IMR-90 (cell line): ENCODE measurements at regions not wholly inside any gene's neighbourhood (a gene's known extent, or its start where the extent isn't known, plus 50 kb on each side); places are given as distances from the start of the nearest gene placed in this dataset.
A peak's percentile ranks its signal among the peaks of the same experiment; 100 is the strongest.

Experiments
- ATAC-seq: fragments of 200-7000 bp; cut with Tn5 transposase; 2 replicates; pipeline ENCODE4 v1.9.1; 2020; ENCODE audit warnings: low read depth, mild to moderate bottlenecking, moderate library complexity
- BruUV-seq: library from RNA; stranded (reverse); fragments of 400-500 nt; replicated peaks from 2 replicates; lab custom pipeline; 2021; lab: Mats Ljungman, UMichigan
- CTCF ChIA-PET: fragments of 300-600 bp; formaldehyde crosslinking; extraction: SDS; loops from one replicate; lab custom pipeline; 2021; ENCODE audit warnings: antibody characterized with exemption; lab: Yijun Ruan, JAX
- POLR2A ChIA-PET: fragments of 300-600 bp; sonication (Branson Sonifier 250); formaldehyde crosslinking; loops from one replicate; lab custom pipeline; 2022; ENCODE audit warnings: antibody characterized with exemption; ENCODE audit not compliant: unreplicated experiment; lab: Charles Lee
- DNase-seq: peaks from one replicate; pipeline ENCODE4 v3.0.0; 2013
- H2AFZ ChIP-seq: replicated peaks from 2 replicates; pipeline ENCODE3; 2013; ENCODE audit warnings: low read length, mild to moderate bottlenecking; ENCODE audit not compliant: poor library complexity
- H2AK5ac ChIP-seq: 2 replicates; pipeline ENCODE4 v1.6.1; 2013; ENCODE audit warnings: low read depth, low read length, inconsistent platforms
- H2AK9ac ChIP-seq: replicated peaks from 2 replicates; pipeline ENCODE3; 2013; ENCODE audit warnings: mild to moderate bottlenecking, low read depth, low read length, moderate library complexity; ENCODE audit not compliant: poor library complexity
- H2BK120ac ChIP-seq: 2 replicates; pipeline ENCODE4 v1.6.1; 2013; ENCODE audit warnings: low read depth, low read length, inconsistent platforms
- H2BK15ac ChIP-seq: 3 replicates; pipeline ENCODE4 v1.6.1; 2013; ENCODE audit warnings: low read depth, low read length, inconsistent platforms
- H2BK20ac ChIP-seq: 2 replicates; pipeline ENCODE4 v1.6.1; 2013; ENCODE audit warnings: low read depth, mild to moderate bottlenecking, inconsistent platforms, low read length, moderate library complexity
- H2BK5ac ChIP-seq: 2 replicates; pipeline ENCODE4 v1.6.1; 2013; ENCODE audit warnings: mild to moderate bottlenecking, low read depth, low read length, inconsistent platforms; ENCODE audit not compliant: poor library complexity, severe bottlenecking
- H3K14ac ChIP-seq: replicated peaks from 2 replicates; pipeline ENCODE4 v1.6.1; 2013; ENCODE audit warnings: low read depth, low read length, inconsistent platforms
- H3K18ac ChIP-seq: 2 replicates; pipeline ENCODE4 v1.6.1; 2013; ENCODE audit warnings: low read depth, low read length, control low read depth
- H3K23ac ChIP-seq: 2 replicates; pipeline ENCODE4 v1.6.1; 2013; ENCODE audit warnings: low read depth, low read length, inconsistent platforms
- H3K27ac ChIP-seq: 2 replicates; pipeline ENCODE4 v1.5.1; 2013; ENCODE audit warnings: mild to moderate bottlenecking, control low read depth, low read length; ENCODE audit not compliant: insufficient read depth
- H3K27me3 ChIP-seq: 2 replicates; pipeline ENCODE4 v1.6.1; 2013; ENCODE audit warnings: low read length; ENCODE audit not compliant: control insufficient read depth, insufficient read depth
- H3K36me3 ChIP-seq: 2 replicates; pipeline ENCODE4 v1.6.1; 2013; ENCODE audit warnings: low read length, mixed read lengths; ENCODE audit not compliant: control insufficient read depth, insufficient read depth
- H3K4ac ChIP-seq: 2 replicates; pipeline ENCODE4 v1.6.1; 2013; ENCODE audit warnings: low read depth, low read length, inconsistent platforms
- H3K4me1 ChIP-seq: 2 replicates; pipeline ENCODE4 v1.6.1; 2013; ENCODE audit warnings: low read length, mixed read lengths; ENCODE audit not compliant: control insufficient read depth, insufficient read depth
- H3K4me2 ChIP-seq: 2 replicates; pipeline ENCODE4 v1.6.1; 2013; ENCODE audit warnings: low read depth, mild to moderate bottlenecking, control low read depth, low read length, moderate library complexity
- H3K4me3 ChIP-seq: 2 replicates; pipeline ENCODE4 v1.5.1; 2013; ENCODE audit warnings: low read depth, mild to moderate bottlenecking, control low read depth, low read length, moderate library complexity; ENCODE audit not compliant: insufficient read depth
- H3K56ac ChIP-seq: 2 replicates; pipeline ENCODE4 v1.6.1; 2013; ENCODE audit warnings: low read length, inconsistent platforms; ENCODE audit not compliant: insufficient read depth; ENCODE audit errors: extremely low read depth
- H3K79me1 ChIP-seq, 2 experiments: 2 replicates each; pipeline ENCODE4 v1.6.1; 2013; ENCODE audit warnings: low read length in 2 of 2, inconsistent platforms in 1 of 2, low read depth in 1 of 2
- H3K9ac ChIP-seq: 2 replicates; pipeline ENCODE4 v1.6.1; 2013; ENCODE audit warnings: low read depth, low read length, control low read depth
- H3K9me1 ChIP-seq: 2 replicates; pipeline ENCODE4 v1.6.1; 2013; ENCODE audit warnings: low read length, inconsistent platforms; ENCODE audit not compliant: insufficient read depth
- H3K9me3 ChIP-seq: 2 replicates; pipeline ENCODE4 v1.6.1; 2013; ENCODE audit warnings: low read length; ENCODE audit not compliant: control insufficient read depth, insufficient read depth
- H4K20me1 ChIP-seq: 2 replicates; pipeline ENCODE4 v1.6.1; 2013; ENCODE audit warnings: low read length, inconsistent platforms; ENCODE audit not compliant: insufficient read depth
- H4K5ac ChIP-seq: 2 replicates; pipeline ENCODE4 v1.6.1; 2013; ENCODE audit warnings: mild to moderate bottlenecking, low read depth, low read length, control low read depth
- H4K8ac ChIP-seq, 2 experiments: 2 replicates each; pipeline ENCODE4 v1.6.1; 2013; ENCODE audit warnings: low read depth in 2 of 2, low read length in 2 of 2, control low read depth in 1 of 2, inconsistent platforms in 1 of 2
- H4K91ac ChIP-seq: 2 replicates; pipeline ENCODE4 v1.6.1; 2013; ENCODE audit warnings: low read depth, low read length, inconsistent platforms; ENCODE audit not compliant: insufficient read depth
- BHLHE40 ChIP-seq: fragments of 150-350 bp; IDR thresholded peaks from 2 replicates; pipeline ENCODE4 v1.6.1; 2016; ENCODE audit warnings: mild to moderate bottlenecking, low read depth, low read length
- CEBPB ChIP-seq: IDR thresholded peaks from 2 replicates; pipeline ENCODE4 v1.6.1; 2012; ENCODE audit warnings: low read depth, low read length, improper control_type of control experiment
- CTCF ChIP-seq: conservative IDR thresholded peaks from 2 replicates; pipeline ENCODE4 v1.5.1; 2012; ENCODE audit warnings: mild to moderate bottlenecking, low read depth, low read length, improper control_type of control experiment
- ELK1 ChIP-seq: fragments of 150-350 bp; IDR thresholded peaks from 2 replicates; pipeline ENCODE4 v1.6.1; 2016; ENCODE audit warnings: low read depth, mild to moderate bottlenecking, low read length, moderate library complexity, borderline replicate concordance
- FOS ChIP-seq: fragments of 150-350 bp; IDR thresholded peaks from 2 replicates; pipeline ENCODE4 v1.6.1; 2016; ENCODE audit warnings: low read depth, low read length
- MAFK ChIP-seq: IDR thresholded peaks from 2 replicates; pipeline ENCODE4 v1.6.1; 2012; ENCODE audit warnings: low read depth, low read length, improper control_type of control experiment
- MAZ ChIP-seq: IDR thresholded peaks from 2 replicates; pipeline ENCODE4 v1.6.1; 2012; ENCODE audit warnings: low read depth, mild to moderate bottlenecking, low read length, improper control_type of control experiment, moderate library complexity, borderline replicate concordance
- NFE2L2 ChIP-seq: fragments of 150-350 bp; IDR thresholded peaks from 2 replicates; pipeline ENCODE4 v1.6.1; 2016; ENCODE audit warnings: low read depth, mild to moderate bottlenecking, low read length
- RAD21 ChIP-seq: IDR thresholded peaks from 2 replicates; pipeline ENCODE4 v1.6.1; 2012; ENCODE audit warnings: low read length, improper control_type of control experiment
- RFX5 ChIP-seq: IDR thresholded peaks from 2 replicates; pipeline ENCODE4 v1.8.0; 2012; ENCODE audit warnings: low read depth, mild to moderate bottlenecking, low read length, moderate library complexity
- USF2 ChIP-seq: fragments of 150-350 bp; IDR thresholded peaks from 2 replicates; pipeline ENCODE4 v1.6.1; 2017; ENCODE audit warnings: mild to moderate bottlenecking, antibody characterized with exemption, low read length, low read depth
- WGBS, 2 experiments: methylation state at CpG; one replicate each; pipeline versions ENCODE4 v1.1.5 to v1.1.7; 2013; ENCODE audit warnings: missing lambda C conversion rate in 2 of 2; ENCODE audit not compliant: insufficient read length in 1 of 2; ENCODE audit errors: extremely low coverage in 2 of 2; 5-methylcytosine and 5-hydroxymethylcytosine counted together
- dilution Hi-C: fragments of 300-500 bp; cut with HindIII; formaldehyde crosslinking; loops from one replicate; pipeline ENCODE4 v1.14.3; 2018; ENCODE audit warnings: low sequenced_read_pairs; ENCODE audit not compliant: unreplicated experiment
- in situ Hi-C: fragments of 300-500 bp; cut with MboI; formaldehyde crosslinking; loops from 3 replicates; pipeline ENCODE4 v1.14.3; 2019; ENCODE audit warnings: low sequenced_read_pairs, inconsistent platforms, mixed read lengths
- intact Hi-C: fragments of 100-400 bp; cut with micrococcal nuclease; formaldehyde crosslinking; loops from 2 replicates; pipeline ENCODE4 v1.10.0; 2022

- no CpG with 5 or more reads among the region's 1 CpG for WGBS, 2 experiments
Observed at GRCh38 chr10:69742356-69742695, 59.4 kb upstream of the COL13A1 start.

More at GRCh38 chr10:69742356-69742695, 59.4 kb upstream of the COL13A1 start:
- POLR2A ChIA-PET = no interaction called here
- H2BK20ac ChIP-seq = no peak overlapping the region
- CTCF ChIA-PET = interaction anchor here (1.0 to 1.8 kb wide), 3 partner anchors 9 to 170 kb away, joined by 3 to 6 read pairs (median 3); partner anchors contain the start of gene COL13A1
- H3K9me1 ChIP-seq = 0 out of 2 replicates have a peak, but pooled peaks cover 5% of the 10 kb centered on the region
- H4K91ac ChIP-seq = no peak overlapping the region
- H3K27ac ChIP-seq = no peak overlapping the region
- in situ Hi-C loops = no loop called here
- DNase-seq (peak; percentile 64), ATAC-seq (peak; percentile 28; the same call in 1 of the 2 replicates)
- H3K23ac ChIP-seq = no peak overlapping the region
- no peak overlapping the region for H2BK15ac ChIP-seq
- H3K36me3 ChIP-seq = no peaks in the 10 kb centered on the region
- H3K14ac ChIP-seq = no peak overlapping the region
- H2AK5ac ChIP-seq = no peak overlapping the region
- H3K18ac ChIP-seq = no peak overlapping the region
- H3K4me1 ChIP-seq = peaks cover 7% of the 10 kb centered on the region; the same call in 1 of the 2 replicates
- H2AK9ac ChIP-seq = no peak overlapping the region
- intact Hi-C loops = loop anchor here (2.0 kb wide), 1 partner anchor 58 kb away; the partner anchor contains the start of gene COL13A1
- H4K8ac ChIP-seq = no peak overlapping the region
- no peak overlapping the region for H4K5ac ChIP-seq
- BruUV-seq = no TSS peak
- no peak for TF ChIP-seq MAFK
- no peak for TF ChIP-seq RFX5
- no peak for TF ChIP-seq FOS
- no peak for TF ChIP-seq NFE2L2
- TF ChIP-seq BHLHE40 = no peak
- no peak for TF ChIP-seq CTCF
- no peak for TF ChIP-seq USF2
- TF ChIP-seq CEBPB = no peak
- TF ChIP-seq MAZ = no peak
- no peak for TF ChIP-seq ELK1
- no peak for TF ChIP-seq RAD21
- H3K4me3 ChIP-seq = no peak overlapping the region
- no peak overlapping the region for H3K56ac ChIP-seq
- no peak overlapping the region for H3K4me2 ChIP-seq
- H3K9ac ChIP-seq = no peak overlapping the region
- dilution Hi-C loops = no loop called here
- no peaks in the 10 kb centered on the region for H3K9me3 ChIP-seq
- peaks cover 3% of the 10 kb centered on the region; the same call in 1 of the 2 replicates for H3K27me3 ChIP-seq
- no peak overlapping the region for H3K4ac ChIP-seq
- H2BK120ac ChIP-seq = no peak overlapping the region
- no peak overlapping the region for H2AFZ ChIP-seq
- H2BK5ac ChIP-seq = no peak overlapping the region
- H4K20me1 ChIP-seq = no peaks in the 10 kb centered on the region
- no peaks in the 10 kb centered on the region for H3K79me1 ChIP-seq
